Spleen (tissue), 11 donors: ENCODE measurements at regions not wholly inside any gene's neighbourhood (a gene's known extent, or its start where the extent isn't known, plus 50 kb on each side); places are given as distances from the start of the nearest gene placed in this dataset.

Source experiments
- DNase-seq: peaks from one replicate; pipeline ENCODE4 v3.0.0-alpha.2; 2020
- H3K27ac ChIP-seq, 8 donors: fragments of 200-600 bp; sonication (generic) in 7 of 8; 1 replicate in 4 of 8; 2 replicates in 4 of 8; pipeline versions ENCODE4 v1.5.0 to v1.8.0; 2016 to 2021; ENCODE audit warnings: inconsistent platforms in 4 of 8, mild to moderate bottlenecking in 4 of 8, moderate library complexity in 1 of 8
- H3K27me3 ChIP-seq, 7 donors: fragments of 200-600 bp; sonication (generic) in 6 of 7; replicated peaks in 1 of 7; 1 replicate in 4 of 7; 2 replicates in 3 of 7; pipeline versions ENCODE4 v1.5.0 to v1.8.0; 2016 to 2021; ENCODE audit warnings: inconsistent platforms in 3 of 7, mild to moderate bottlenecking in 1 of 7
- H3K36me3 ChIP-seq, 6 donors: fragments of 200-600 bp; sonication (generic) in 5 of 6; 1 replicate in 4 of 6; 2 replicates in 2 of 6; pipeline versions ENCODE4 v1.5.0 to v1.8.0; 2016 to 2021; ENCODE audit warnings: inconsistent platforms in 2 of 6
- H3K4me1 ChIP-seq, 6 donors: fragments of 200-600 bp; sonication (generic) in 5 of 6; 1 replicate in 3 of 6; 2 replicates in 3 of 6; pipeline versions ENCODE4 v1.5.0 to v1.8.0; 2016 to 2021; ENCODE audit warnings: inconsistent platforms in 3 of 6
- H3K4me3 ChIP-seq, 8 donors: fragments of 200-600 bp; sonication (generic) in 7 of 8; 1 replicate in 4 of 8; 2 replicates in 4 of 8; pipeline versions ENCODE4 v1.5.0 to v1.8.0; 2016 to 2021; ENCODE audit warnings: inconsistent platforms in 4 of 8, mild to moderate bottlenecking in 4 of 8, moderate library complexity in 2 of 8
- H3K9me3 ChIP-seq, 8 donors: fragments of 200-600 bp; sonication (generic) in 7 of 8; 1 replicate in 4 of 8; 2 replicates in 4 of 8; pipeline versions ENCODE4 v1.5.0 to v1.8.0; 2016 to 2021; ENCODE audit warnings: inconsistent platforms in 4 of 8
- CTCF ChIP-seq, 11 experiments: fragments of 200-600 bp in 7 of 11; fragments of 450-650 bp in 4 of 11; sonication (generic) in 4 of 11; IDR thresholded peaks in 8 of 11; conservative IDR thresholded peaks in 3 of 11; 1 replicate in 7 of 11; 2 replicates in 4 of 11; pipeline versions ENCODE4 v1.4.0 to v1.8.0; 2016 to 2021; ENCODE audit warnings: antibody characterized with exemption in 11 of 11, inconsistent platforms in 4 of 11, mild to moderate bottlenecking in 1 of 11
- POLR2A ChIP-seq, 3 donors: fragments of 450-650 bp; IDR thresholded peaks; one replicate each; pipeline ENCODE4 v1.5.1; 2017; ENCODE audit warnings: antibody characterized with exemption in 3 of 3, mild to moderate bottlenecking in 1 of 3
- POLR2AphosphoS5 ChIP-seq, 3 donors: sonication (generic); formaldehyde crosslinking; IDR thresholded peaks; one replicate each; pipeline ENCODE4 v1.5.1; 2017; ENCODE audit warnings: antibody characterized with exemption in 3 of 3
- WGBS, 5 donors: extraction: QIAGEN DNeasy Blood & Tissue Kit in 3 of 5; methylation state at CpG; one replicate each; pipeline versions ENCODE4 v1.1.5 to v1.1.7; 2013 to 2018; 5-methylcytosine and 5-hydroxymethylcytosine counted together
- intact Hi-C: fragments of 100-400 bp; cut with DNase I; formaldehyde crosslinking; loops from one replicate; pipeline ENCODE4 v1.15.0; 2023; ENCODE audit warnings: low total_unique reads
- donor health status: healthy with polysubstance abuse.
- donor health status: DM: no; HTN: no; CAD: no; lungs with moderate emphysema.
- donor health status: DM: no; HTN: no; CAD: no.
- donor health status: Bipolar disorder and iron deficiency.
- donor health status: healthy.
- donor health status: DM: no; HTN: no; CAD: no.
- donor health status: DM: yes; HTN: yes; CAD: no.

DNA sequence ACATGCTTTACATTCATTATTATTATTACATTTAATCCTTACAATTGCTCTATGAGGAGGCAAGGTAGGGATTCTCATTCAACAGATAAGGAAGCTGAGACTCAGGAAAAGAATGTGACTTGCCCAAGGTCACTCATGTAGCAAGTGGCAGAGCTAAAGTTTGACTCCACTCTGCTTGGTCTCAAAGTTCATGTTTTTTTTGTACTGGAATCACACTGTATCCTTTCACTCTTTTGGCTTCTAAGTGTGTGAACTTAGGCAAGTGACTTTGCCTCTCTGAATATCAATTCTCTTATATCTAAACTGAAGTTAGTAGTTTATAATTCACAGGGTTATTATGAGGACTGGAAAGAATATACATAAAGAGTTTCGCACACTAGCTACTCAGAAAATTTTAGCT is 247.9 kb upstream of the AR start:
- no peak for DNase-seq
- H3K4me1 ChIP-seq: no peaks in the 10 kb centered on the region
- no peaks in the 10 kb centered on the region for H3K36me3 ChIP-seq
- H3K27me3 ChIP-seq: no peaks in the 10 kb centered on the region
- peaks cover 0 to 19% (median 2%) of the 10 kb centered on the region in 8 donors for H3K9me3 ChIP-seq
- intact Hi-C loops: no loop called here
- no peak for TF ChIP-seq CTCF (IDR thresholded peaks at IDR 0.05 in 8 of 11, conservative IDR thresholded peaks at IDR 0.05 in 3 of 11)
- no peak for TF ChIP-seq POLR2AphosphoS5 (IDR thresholded peaks at IDR 0.05)
- TF ChIP-seq POLR2A (IDR thresholded peaks at IDR 0.05): no peak
- no peak overlapping the region for H3K27ac ChIP-seq
- no peak overlapping the region for H3K4me3 ChIP-seq
- 81 to 94% (median 86%) methylated on average over 1 of the region's 1 CpG for WGBS, 5 donors

GRCh38 chrX:67296395-67296794 is 247.4 kb upstream of the AR start:
- no peaks in the 10 kb centered on the region for H3K27me3 ChIP-seq
- TF ChIP-seq CTCF (IDR thresholded peaks at IDR 0.05 in 8 of 11, conservative IDR thresholded peaks at IDR 0.05 in 3 of 11) (no peak), POLR2A (IDR thresholded peaks at IDR 0.05) (no peak), POLR2AphosphoS5 (IDR thresholded peaks at IDR 0.05) (no peak)
- intact Hi-C loops: no loop called here
- H3K4me3 ChIP-seq: no peak overlapping the region
- H3K4me1 ChIP-seq: no peaks in the 10 kb centered on the region
- H3K36me3 ChIP-seq: no peaks in the 10 kb centered on the region
- 29 to 67% (median 47%) methylated on average over 1 of the region's 1 CpG for WGBS, 5 donors
- peaks cover 0 to 22% (median 2%) of the 10 kb centered on the region in 8 donors for H3K9me3 ChIP-seq
- no peak for DNase-seq
- H3K27ac ChIP-seq: no peak overlapping the region

DNA sequence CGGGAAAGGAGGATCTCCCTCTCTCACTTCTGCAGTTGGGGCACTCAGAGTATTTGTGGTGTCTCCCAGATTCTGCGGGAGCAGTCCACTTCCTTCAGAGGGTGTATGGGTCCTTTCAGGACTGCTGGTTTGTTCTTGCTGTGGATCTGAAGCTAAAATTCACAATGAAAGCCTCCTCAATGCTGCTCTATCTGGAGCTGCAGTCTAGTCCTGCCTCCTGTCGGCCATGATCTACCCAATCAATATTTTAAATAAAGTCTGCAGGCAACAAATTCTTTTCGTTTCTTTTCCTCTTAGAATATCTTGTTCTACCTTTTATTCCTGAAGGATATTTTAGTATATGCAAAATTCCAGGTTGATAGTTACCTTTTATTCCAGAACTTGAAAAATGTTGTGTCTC is 226.1 kb upstream of the AR start:
- Histone ChIP-seq H3K4me1 (no peaks in the 10 kb centered on the region), H3K27ac (no peak overlapping the region), H3K36me3 (no peaks in the 10 kb centered on the region), H3K4me3 (no peak overlapping the region), H3K27me3 (no peaks in the 10 kb centered on the region), H3K9me3 (peaks cover 0 to 12% (median 0%) of the 10 kb centered on the region in 8 donors)
- 72 to 95% (median 80%) methylated on average over 2 to 4 of the region's 4 CpGs for WGBS, 5 donors
- intact Hi-C loops: no loop called here
- no peak for TF ChIP-seq CTCF (IDR thresholded peaks at IDR 0.05 in 8 of 11, conservative IDR thresholded peaks at IDR 0.05 in 3 of 11)
- TF ChIP-seq POLR2A (IDR thresholded peaks at IDR 0.05): no peak
- TF ChIP-seq POLR2AphosphoS5 (IDR thresholded peaks at IDR 0.05): no peak
- DNase-seq: no peak

GRCh38 chrX:67328476-67328875 is 215.3 kb upstream of the AR start:
- intact Hi-C loops: no loop called here
- 24 to 68% (median 39%) methylated on average over 3 of the region's 3 CpGs for WGBS, 5 donors
- Histone ChIP-seq H3K4me3 (no peak overlapping the region), H3K9me3 (peaks cover 0 to 8% (median 0%) of the 10 kb centered on the region in 8 donors), H3K27me3 (no peaks in the 10 kb centered on the region), H3K4me1 (no peaks in the 10 kb centered on the region), H3K27ac (no peak overlapping the region), H3K36me3 (no peaks in the 10 kb centered on the region)
- DNase-seq: no peak
- no peak for TF ChIP-seq POLR2AphosphoS5 (IDR thresholded peaks at IDR 0.05)
- no peak for TF ChIP-seq POLR2A (IDR thresholded peaks at IDR 0.05)
- TF ChIP-seq CTCF (IDR thresholded peaks at IDR 0.05 in 8 of 11, conservative IDR thresholded peaks at IDR 0.05 in 3 of 11): no peak
